Vagina (tissue), 2 donors: ENCODE measurements at regions not wholly inside any gene's neighbourhood (a gene's known extent, or its start where the extent isn't known, plus 50 kb on each side); places are given as distances from the start of the nearest gene placed in this dataset.
A peak's percentile ranks its signal among the peaks of the same experiment; 100 is the strongest.

Experiments
- DNase-seq, 2 donors: peaks; one replicate each; pipeline ENCODE4 v3.0.0-alpha.2; 2017; ENCODE audit errors: extremely low spot score in 2 of 2
- H3K27ac ChIP-seq: fragments of 200-600 bp; sonication (generic); one replicate; pipeline ENCODE4 v1.5.1; 2019
- H3K27me3 ChIP-seq: fragments of 200-600 bp; sonication (generic); one replicate; pipeline ENCODE4 v1.5.1; 2019
- H3K36me3 ChIP-seq, 2 donors: fragments of 200-600 bp; sonication (generic); one replicate each; pipeline ENCODE4 v1.5.1; 2017 to 2019
- H3K4me1 ChIP-seq: fragments of 200-600 bp; sonication (generic); one replicate; pipeline ENCODE4 v1.5.1; 2019
- H3K4me3 ChIP-seq, 2 donors: fragments of 200-600 bp; sonication (generic); 1 replicate in 1 of 2; 2 replicates in 1 of 2; pipeline ENCODE4 v1.5.1; 2016 to 2019
- H3K9me3 ChIP-seq: fragments of 200-600 bp; sonication (generic); one replicate; pipeline ENCODE4 v1.5.1; 2019
- POLR2A ChIP-seq, 2 donors: fragments of 450-650 bp; IDR thresholded peaks; one replicate each; pipeline ENCODE4 v1.6.1; 2017; ENCODE audit warnings: antibody characterized with exemption in 2 of 2, mild to moderate bottlenecking in 2 of 2, moderate library complexity in 2 of 2
- POLR2AphosphoS5 ChIP-seq, 2 donors: sonication (generic); formaldehyde crosslinking; IDR thresholded peaks; one replicate each; pipeline ENCODE4 v1.9.0; 2017; ENCODE audit warnings: antibody characterized with exemption in 2 of 2, mild to moderate bottlenecking in 2 of 2, low read depth in 1 of 2; ENCODE audit not compliant: insufficient read depth in 1 of 2
- intact Hi-C: fragments of 100-400 bp; cut with DNase I; formaldehyde crosslinking; loops from one replicate; pipeline ENCODE4 v1.15.1; 2023
- TF ChIP-seq, protein P1 (sequence below), 3 experiments: fragments of 450-650 bp in 2 of 3; fragments of 200-600 bp in 1 of 3; sonication (generic) in 1 of 3; IDR thresholded peaks; one replicate each; pipeline ENCODE4 v1.5.1; 2017 to 2019; ENCODE audit warnings: antibody characterized with exemption in 3 of 3, mild to moderate bottlenecking in 2 of 3, moderate library complexity in 2 of 3

- H3K4me3 ChIP-seq = no peak overlapping the region
- no peaks in the 10 kb centered on the region for H3K36me3 ChIP-seq
- no peak overlapping the region for H3K27ac ChIP-seq
- no peaks in the 10 kb centered on the region for H3K27me3 ChIP-seq
- intact Hi-C loops = no loop called here
- no peak for DNase-seq
- no peaks in the 10 kb centered on the region for H3K9me3 ChIP-seq
- H3K4me1 ChIP-seq = no peaks in the 10 kb centered on the region
- TF ChIP-seq POLR2AphosphoS5 (IDR thresholded peaks at IDR 0.05; ENCODE audit: insufficient read depth in 1 of 2, low read depth in 1 of 2) = no peak
- TF ChIP-seq, protein P1, sequence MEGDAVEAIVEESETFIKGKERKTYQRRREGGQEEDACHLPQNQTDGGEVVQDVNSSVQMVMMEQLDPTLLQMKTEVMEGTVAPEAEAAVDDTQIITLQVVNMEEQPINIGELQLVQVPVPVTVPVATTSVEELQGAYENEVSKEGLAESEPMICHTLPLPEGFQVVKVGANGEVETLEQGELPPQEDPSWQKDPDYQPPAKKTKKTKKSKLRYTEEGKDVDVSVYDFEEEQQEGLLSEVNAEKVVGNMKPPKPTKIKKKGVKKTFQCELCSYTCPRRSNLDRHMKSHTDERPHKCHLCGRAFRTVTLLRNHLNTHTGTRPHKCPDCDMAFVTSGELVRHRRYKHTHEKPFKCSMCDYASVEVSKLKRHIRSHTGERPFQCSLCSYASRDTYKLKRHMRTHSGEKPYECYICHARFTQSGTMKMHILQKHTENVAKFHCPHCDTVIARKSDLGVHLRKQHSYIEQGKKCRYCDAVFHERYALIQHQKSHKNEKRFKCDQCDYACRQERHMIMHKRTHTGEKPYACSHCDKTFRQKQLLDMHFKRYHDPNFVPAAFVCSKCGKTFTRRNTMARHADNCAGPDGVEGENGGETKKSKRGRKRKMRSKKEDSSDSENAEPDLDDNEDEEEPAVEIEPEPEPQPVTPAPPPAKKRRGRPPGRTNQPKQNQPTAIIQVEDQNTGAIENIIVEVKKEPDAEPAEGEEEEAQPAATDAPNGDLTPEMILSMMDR (IDR thresholded peaks at IDR 0.05) = no peak
- TF ChIP-seq POLR2A (IDR thresholded peaks at IDR 0.05) = no peak
Measured at GRCh38 chr5:93141969-93142368, 439.1 kb downstream of the NR2F1-AS1 start.

GRCh38 chr5:93130624-93131490 is 450.2 kb downstream of the NR2F1-AS1 start:
- no peaks in the 10 kb centered on the region for H3K9me3 ChIP-seq
- no peaks in the 10 kb centered on the region for H3K27me3 ChIP-seq
- H3K4me1 ChIP-seq = peaks cover 18% of the 10 kb centered on the region
- no peaks in the 10 kb centered on the region for H3K36me3 ChIP-seq
- H3K27ac ChIP-seq = peak overlapping the region; percentile 40
- intact Hi-C loops = no loop called here
- no peak for DNase-seq
- no peak for TF ChIP-seq POLR2A (IDR thresholded peaks at IDR 0.05)
- TF ChIP-seq, protein P1 (IDR thresholded peaks at IDR 0.05) = no peak
- no peak for TF ChIP-seq POLR2AphosphoS5 (IDR thresholded peaks at IDR 0.05; ENCODE audit: insufficient read depth in 1 of 2, low read depth in 1 of 2)
- H3K4me3 ChIP-seq = no peak overlapping the region

DNA sequence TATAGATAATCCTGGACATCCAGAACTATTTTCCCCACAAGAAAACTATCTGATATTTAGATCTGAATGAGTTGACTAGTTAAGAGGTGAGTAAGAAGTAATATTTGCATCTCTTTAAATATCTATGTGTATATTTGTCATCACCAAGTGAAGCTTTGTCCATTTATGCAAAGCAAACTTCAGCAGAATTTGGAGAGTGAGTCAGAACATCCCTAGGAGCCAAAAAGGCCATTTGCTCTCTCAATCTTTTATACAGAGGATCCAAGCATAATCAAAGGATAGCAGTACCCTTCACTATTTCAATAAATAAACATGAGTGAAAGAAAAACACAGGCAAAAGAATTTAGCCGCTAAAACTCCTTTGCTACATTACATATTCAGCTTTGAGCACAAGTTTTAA is 454.4 kb downstream of the NR2F1-AS1 start:
- DNase-seq = no peak
- no peak overlapping the region for H3K27ac ChIP-seq
- H3K4me3 ChIP-seq = no peak overlapping the region
- H3K9me3 ChIP-seq = no peaks in the 10 kb centered on the region
- no peaks in the 10 kb centered on the region for H3K36me3 ChIP-seq
- intact Hi-C loops = no loop called here
- TF ChIP-seq POLR2A (IDR thresholded peaks at IDR 0.05) (no peak), POLR2AphosphoS5 (IDR thresholded peaks at IDR 0.05; ENCODE audit: insufficient read depth in 1 of 2, low read depth in 1 of 2) (no peak)
- TF ChIP-seq, protein P1 (IDR thresholded peaks at IDR 0.05) = no peak
- peaks cover 18% of the 10 kb centered on the region for H3K4me1 ChIP-seq
- no peaks in the 10 kb centered on the region for H3K27me3 ChIP-seq

DNA sequence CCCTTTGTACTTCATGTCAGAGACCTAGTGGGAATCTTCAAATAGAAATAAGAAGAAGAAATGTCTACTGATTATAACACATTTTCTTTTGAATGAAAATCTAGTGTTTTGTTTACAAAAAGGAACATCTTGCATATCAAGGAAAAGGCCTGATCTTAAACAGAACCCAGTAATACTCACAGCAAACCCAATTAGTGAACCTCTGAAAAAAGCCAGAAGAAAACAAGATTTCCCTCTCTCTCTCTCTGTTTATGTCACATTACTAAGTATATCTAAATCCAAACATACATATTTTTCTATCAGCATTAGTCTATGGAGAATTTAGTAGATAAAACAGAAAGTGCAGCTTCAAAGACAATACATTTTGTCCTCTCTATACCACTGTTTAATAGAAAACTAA is 457.9 kb downstream of the NR2F1-AS1 start:
- no peaks in the 10 kb centered on the region for H3K27me3 ChIP-seq
- intact Hi-C loops = no loop called here
- DNase-seq = no peak
- no peak overlapping the region for H3K4me3 ChIP-seq
- H3K4me1 ChIP-seq = peaks cover 5% of the 10 kb centered on the region
- H3K27ac ChIP-seq = no peak overlapping the region
- no peaks in the 10 kb centered on the region for H3K36me3 ChIP-seq
- no peaks in the 10 kb centered on the region for H3K9me3 ChIP-seq
- TF ChIP-seq POLR2A (IDR thresholded peaks at IDR 0.05) (no peak), POLR2AphosphoS5 (IDR thresholded peaks at IDR 0.05; ENCODE audit: insufficient read depth in 1 of 2, low read depth in 1 of 2) (no peak)
- TF ChIP-seq, protein P1 (IDR thresholded peaks at IDR 0.05) = no peak

DNA sequence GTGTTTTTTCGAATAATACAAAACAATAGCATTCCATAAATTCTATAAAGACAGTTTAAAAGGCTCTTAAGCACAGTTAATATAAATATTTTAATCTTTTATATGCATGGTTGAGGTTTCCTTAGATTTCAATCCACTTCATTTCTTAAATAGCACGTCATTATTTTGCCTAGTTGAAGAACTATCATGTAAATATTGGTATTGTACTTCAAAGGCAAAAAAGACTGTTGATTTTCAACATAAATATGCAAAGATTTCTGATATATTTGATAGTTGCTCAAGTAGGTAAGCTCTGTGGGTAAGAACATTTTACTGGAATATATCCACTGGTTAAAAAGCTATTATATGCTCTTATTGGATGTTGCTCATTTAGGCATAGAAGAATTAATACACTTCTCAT is 458.6 kb downstream of the NR2F1-AS1 start:
- Histone ChIP-seq H3K36me3 (no peaks in the 10 kb centered on the region), H3K9me3 (no peaks in the 10 kb centered on the region), H3K4me3 (no peak overlapping the region), H3K4me1 (peaks cover 5% of the 10 kb centered on the region), H3K27ac (no peak overlapping the region), H3K27me3 (no peaks in the 10 kb centered on the region)
- no peak for DNase-seq
- intact Hi-C loops = no loop called here
- TF ChIP-seq POLR2AphosphoS5 (IDR thresholded peaks at IDR 0.05; ENCODE audit: insufficient read depth in 1 of 2, low read depth in 1 of 2) (no peak), POLR2A (IDR thresholded peaks at IDR 0.05) (no peak)
- TF ChIP-seq, protein P1 (IDR thresholded peaks at IDR 0.05) = no peak
